GM21381 (cell line): ENCODE measurements at regions not wholly inside any gene's neighbourhood (a gene's known extent, or its start where the extent isn't known, plus 50 kb on each side); places are given as distances from the start of the nearest gene placed in this dataset.

ENCODE experiments used
- ATAC-seq: cut with Tn5 transposase; IDR thresholded peaks from one replicate; pipeline ENCODE4 v1.9.1; 2021; ENCODE audit warnings: mild to moderate bottlenecking, moderate library complexity; ENCODE audit not compliant: unreplicated experiment

GRCh38 chr12:124184456-124184855, 110.4 kb upstream of the RFLNA start:
- ATAC-seq = no peak

GRCh38 chr12:124185971-124186686, 108.8 kb upstream of the RFLNA start:
- no peak for ATAC-seq

GRCh38 chr12:124188084-124188483, 106.8 kb upstream of the RFLNA start:
- ATAC-seq = no peak

- ATAC-seq = no peak
Observed at GRCh38 chr12:124188561-124189405, 106.1 kb upstream of the RFLNA start.

DNA sequence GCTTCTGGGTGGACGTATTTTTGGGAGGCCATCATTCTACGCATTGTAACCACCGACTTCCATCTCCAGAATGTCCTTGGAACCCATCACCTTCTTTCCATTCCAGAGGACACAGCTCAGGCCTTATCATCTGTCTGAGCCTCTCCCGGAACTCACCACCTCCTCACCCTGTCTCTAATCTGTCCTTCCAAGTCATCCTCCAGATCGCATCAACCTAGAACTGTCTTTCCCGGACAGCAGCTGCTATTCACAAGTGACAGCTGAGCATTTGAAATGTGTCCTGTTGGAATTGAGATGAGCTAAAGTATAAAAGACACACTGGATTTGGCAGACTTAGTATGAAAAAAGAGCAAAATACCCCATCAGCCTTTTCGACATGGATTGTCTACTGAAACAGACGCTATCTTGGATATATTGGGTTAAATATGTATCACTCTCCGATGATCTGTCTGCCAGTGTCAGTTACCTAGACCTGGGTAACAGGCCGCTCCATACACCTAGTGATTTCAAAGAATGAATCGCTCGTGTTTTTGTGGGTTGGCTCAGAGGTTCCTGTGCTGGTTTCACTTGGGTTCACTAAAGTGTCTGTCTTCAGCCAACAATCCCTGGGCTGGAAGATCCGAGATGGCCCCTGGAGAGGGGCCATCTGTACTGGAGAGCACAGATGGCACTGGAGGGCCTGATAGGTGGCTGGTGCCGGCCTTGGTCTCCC, 104.4 kb upstream of the RFLNA start:
- no peak for ATAC-seq

DNA sequence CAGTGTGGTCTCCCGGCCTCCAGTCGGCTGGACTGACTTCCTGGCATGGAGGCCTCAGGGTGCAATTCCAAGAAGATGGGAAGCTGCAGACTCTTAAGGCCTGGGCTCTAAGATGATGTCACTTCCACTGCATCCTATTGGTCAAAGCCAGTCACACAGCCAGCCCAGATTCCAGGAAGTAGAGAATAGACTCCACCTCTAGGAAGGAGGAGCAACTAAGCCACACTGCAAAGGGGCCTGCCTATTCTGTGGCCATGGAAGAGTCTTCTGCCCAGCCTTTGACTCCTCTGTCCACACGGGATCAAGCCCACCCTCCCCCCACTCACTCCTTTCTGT, 103.9 kb upstream of the RFLNA start:
- ATAC-seq = no peak

DNA sequence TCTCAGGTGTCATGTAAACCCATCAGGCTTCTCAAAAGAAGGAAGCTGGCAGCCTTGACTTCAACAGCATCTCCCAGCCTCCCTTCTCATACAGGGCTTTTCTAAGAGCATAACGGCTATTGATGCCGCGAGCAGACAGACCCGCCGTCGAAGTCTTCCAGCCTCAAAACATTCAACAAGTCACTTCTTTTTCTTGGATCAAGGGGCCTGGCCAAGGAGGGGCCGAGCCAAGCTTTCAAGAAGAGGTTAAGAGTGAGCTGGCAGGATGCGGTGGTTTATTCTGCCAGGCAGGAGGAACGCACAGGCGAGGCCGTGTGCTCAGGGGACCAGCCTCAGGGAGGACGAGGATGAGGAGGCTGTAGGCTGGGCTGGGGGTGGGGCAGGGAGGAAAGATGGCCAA, 102.9 kb upstream of the RFLNA start:
- no peak for ATAC-seq

- no peak for ATAC-seq
Observed at GRCh38 chr12:124194264-124194892, 100.5 kb upstream of the RFLNA start.

DNA sequence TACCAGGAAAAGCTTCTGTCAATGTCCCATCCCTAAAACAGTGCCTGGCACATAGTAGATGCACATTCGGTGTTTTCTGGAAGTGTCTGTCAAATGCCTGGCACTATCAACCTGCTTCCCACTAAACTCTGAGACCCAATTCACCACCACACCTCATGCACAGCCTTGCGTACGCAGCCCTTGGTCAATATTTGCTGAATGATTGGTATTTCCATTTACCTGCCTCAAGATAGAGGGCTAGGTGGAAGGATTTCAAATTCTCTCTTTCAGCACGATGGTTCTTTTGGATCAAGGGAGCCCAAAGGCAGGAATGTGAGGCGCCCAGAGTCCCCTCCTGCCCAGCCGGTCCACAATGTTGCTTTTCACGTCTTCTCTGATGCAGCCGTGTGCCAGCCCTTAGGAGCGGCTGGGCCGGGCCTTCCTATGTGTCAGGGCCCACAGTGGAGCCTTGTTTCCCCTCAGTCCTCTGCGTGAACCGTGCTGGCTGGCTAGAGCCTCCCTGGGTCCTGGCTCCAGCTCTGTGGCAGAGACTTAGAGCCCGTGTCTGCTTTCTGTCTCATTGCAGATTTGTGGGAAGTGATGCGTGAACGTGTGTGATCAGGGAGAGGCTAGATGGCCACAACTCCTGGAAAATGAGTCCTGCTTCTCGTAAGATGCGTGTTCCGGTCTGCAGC, 99.9 kb upstream of the RFLNA start:
- ATAC-seq = no peak

DNA sequence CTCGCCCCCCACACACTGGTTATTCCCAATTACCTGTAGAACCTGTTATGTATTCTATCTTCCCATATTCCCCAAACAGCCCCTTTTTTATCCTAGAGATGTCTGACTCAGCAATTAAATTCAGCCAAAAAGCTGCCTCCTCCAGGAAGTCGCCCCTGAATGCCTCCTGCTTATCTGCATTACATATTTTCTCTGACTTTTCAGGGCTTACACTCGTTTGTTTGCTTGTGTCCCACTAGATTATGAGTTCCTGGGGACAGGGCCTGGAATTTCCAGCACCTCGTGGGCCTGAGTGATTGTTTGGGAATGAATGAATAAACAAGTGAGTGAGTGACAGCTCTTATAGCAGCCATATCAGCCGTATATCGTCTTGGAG, 99.3 kb upstream of the RFLNA start:
- no peak for ATAC-seq

DNA sequence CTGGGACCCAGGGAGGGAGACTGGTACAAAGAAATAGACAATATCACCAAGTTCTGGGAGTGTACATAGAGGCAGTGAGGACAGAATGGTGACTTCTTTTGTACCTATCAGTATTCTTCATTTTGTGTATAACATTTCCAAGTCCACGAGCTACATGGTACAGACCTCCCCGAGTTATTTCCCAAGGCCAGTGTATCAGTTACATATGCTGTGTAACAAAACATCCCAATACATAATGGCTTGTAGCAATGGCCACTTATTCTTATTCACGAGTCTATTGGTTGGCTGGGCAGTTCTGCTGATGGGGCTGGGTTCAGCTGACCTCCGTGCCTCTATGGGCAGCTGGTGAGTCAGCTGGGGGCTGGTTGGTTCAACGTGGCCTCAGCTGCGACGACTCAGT, 98.7 kb upstream of the RFLNA start:
- no peak for ATAC-seq

- no peak for ATAC-seq
Observed at GRCh38 chr12:124201248-124201647, 93.6 kb upstream of the RFLNA start.

- ATAC-seq = no peak
Observed at GRCh38 chr12:124203176-124203575, 91.7 kb upstream of the RFLNA start.

- ATAC-seq = no peak
Observed at GRCh38 chr12:124205405-124205804, 89.5 kb upstream of the RFLNA start.

- no peak for ATAC-seq
Observed at GRCh38 chr12:124207049-124207448, 87.8 kb upstream of the RFLNA start.

DNA sequence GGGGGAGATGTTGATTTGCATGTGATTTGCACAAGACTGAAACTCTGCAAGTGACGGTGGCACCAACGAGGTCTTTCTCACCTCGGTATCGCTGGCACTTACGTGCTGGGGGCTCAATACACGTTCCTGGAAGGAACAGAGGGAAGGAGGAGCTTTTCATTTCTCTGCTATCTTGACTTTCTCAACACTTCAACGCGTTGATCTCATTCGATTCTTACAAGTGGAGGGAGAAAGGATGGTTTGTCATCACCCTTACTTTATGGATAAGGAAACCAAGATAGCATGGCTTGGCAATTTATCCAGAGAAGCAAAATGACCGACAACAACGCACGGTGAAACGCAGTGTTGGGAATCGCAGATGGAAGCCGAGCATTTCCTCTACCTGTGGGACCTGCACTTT, 87.3 kb upstream of the RFLNA start:
- no peak for ATAC-seq

GRCh38 chr12:124208489-124208888, 86.4 kb upstream of the RFLNA start:
- no peak for ATAC-seq

DNA sequence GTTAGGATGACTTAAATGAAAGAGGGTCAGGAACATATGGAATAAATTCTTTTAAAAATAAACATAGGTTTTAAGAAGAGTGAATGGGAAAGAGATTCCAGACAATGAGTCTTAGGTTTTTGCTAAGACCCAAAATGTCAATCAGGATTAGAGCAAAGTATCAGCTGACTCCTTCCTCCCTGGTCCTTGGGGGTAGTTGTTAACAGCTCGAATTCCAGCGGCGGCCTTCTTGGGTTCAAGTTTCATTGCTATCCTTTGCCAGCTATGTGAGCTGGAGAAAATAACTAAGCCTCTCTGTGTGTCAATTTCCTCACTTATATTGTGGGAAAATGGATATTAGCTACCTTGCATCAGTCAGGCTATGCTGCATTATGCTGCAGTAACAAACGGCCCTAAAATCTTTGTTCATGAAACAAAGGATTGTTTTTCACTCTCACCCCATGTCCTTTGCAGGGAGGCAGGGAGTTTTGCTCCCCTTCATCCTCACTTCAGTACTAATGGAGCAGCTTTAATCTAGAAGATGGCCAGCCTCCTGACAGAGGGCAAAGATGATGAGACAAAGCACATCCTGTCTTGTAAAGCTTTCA, 83.8 kb upstream of the RFLNA start:
- no peak for ATAC-seq

DNA sequence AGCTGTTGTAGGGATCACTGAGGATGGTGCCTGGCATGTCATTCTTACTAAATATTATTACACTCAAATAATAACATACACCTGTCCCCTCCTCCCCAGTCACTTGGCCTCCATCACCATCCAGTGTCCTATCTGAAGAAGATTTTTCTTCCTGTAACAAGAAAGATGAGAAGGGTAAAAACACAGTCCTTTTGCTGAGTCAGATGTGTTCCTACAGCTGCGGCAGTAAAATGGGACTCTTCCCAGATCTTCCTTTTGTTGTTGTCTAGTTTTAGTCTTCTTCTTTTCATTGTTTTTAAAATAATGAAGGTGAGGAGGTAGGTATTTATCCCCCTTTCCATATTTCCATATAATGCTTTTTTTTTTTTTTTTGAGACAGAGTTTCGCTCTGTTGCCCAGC, 83.1 kb upstream of the RFLNA start:
- no peak for ATAC-seq

DNA sequence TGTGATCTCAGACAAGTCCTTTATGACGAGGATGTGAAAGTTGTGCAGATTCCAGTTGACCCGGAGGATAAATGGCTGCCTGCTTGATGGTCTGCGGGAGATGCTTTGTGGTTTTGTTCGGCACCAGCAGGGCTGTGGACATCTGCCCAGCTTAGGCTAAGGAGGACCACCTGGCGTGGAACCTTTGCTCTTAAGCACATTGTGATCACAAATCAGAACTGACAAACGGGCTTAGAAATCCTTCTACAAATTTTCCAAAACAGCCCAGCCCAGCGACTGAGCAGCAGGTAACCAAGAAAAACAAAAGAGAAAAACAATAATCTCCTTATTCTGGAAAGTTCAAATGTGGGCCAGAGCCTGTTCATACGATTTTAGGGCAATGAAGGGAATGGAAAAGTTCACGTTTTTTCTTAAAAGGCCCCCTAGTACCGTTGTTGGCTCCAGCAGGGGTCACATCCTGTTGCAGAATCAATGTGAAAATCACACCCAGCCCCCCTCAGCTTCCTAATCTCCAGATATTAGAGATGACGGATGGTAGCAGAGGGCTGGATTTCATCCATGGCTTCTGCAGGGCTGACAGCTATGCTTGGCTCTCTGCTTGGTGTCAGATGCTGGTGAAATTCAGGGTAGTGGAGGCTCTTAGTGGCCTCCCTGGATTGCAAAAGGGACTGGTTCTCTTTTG, 81.1 kb upstream of the RFLNA start:
- no peak for ATAC-seq
